Ecto neural progenitor cell (in vitro differentiated cells): ENCODE measurements at regions not wholly inside any gene's neighbourhood (a gene's known extent, or its start where the extent isn't known, plus 50 kb on each side); places are given as distances from the start of the nearest gene placed in this dataset.
A peak's percentile ranks its signal among the peaks of the same experiment; 100 is the strongest.

Experiments
- DNase-seq: peaks from one replicate; pipeline ENCODE4 v3.0.0-alpha.2; 2018; ENCODE audit warnings: low spot score

DNA sequence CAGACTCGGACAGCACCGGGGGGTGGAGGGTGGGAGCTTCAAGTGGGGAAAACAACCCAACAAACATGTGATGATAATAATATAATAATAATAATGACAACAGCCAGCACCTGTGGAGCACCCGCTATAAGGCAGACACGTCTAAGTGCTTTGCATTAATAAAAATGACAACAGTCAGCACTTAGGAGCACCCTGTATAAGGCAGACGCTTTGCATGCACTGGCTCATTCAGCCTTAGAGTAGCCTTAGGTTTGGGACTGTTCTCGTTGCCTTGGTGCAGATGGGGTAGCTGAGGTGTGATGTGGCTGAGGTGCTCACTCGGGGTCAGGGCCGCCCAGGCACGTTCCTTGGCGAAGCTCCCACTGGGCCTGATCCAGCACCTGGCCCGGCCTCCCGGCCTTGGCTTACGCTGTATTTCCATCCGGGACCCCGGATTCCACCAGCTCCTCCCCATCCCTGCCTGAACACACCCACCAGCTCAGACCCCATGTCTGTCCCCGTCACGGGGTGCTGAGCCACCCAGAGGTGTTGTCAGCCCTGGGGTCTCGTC lies 144.0 kb upstream of the CIBAR2 start:
- no peak for DNase-seq

GRCh38 chr16:85257483-85257882 lies 145.2 kb upstream of the CIBAR2 start:
- DNase-seq: no peak

GRCh38 chr16:85258166-85258565 lies 145.9 kb upstream of the CIBAR2 start:
- DNase-seq: no peak

DNA sequence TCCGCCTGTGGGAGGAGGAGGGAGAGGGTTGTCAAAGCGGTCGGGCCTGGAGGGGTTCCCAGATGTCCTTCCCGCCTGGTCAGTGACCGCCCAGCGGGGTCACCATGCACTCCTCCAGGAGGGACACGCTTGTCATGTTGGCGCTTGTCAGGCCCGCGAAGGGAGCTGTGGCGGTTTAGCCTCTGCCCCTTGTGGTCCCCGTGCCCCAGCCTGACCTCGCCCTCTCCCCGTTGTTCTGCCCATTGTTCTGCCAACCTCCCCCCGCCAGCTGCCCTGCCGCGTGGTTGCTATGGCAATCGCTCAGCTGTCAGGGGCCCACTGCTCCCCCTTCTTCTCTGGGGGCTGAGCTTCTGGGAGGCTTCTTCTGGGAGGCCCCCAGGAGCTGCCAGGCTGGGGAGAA lies 146.4 kb upstream of the CIBAR2 start:
- DNase-seq: peak; percentile 75

DNA sequence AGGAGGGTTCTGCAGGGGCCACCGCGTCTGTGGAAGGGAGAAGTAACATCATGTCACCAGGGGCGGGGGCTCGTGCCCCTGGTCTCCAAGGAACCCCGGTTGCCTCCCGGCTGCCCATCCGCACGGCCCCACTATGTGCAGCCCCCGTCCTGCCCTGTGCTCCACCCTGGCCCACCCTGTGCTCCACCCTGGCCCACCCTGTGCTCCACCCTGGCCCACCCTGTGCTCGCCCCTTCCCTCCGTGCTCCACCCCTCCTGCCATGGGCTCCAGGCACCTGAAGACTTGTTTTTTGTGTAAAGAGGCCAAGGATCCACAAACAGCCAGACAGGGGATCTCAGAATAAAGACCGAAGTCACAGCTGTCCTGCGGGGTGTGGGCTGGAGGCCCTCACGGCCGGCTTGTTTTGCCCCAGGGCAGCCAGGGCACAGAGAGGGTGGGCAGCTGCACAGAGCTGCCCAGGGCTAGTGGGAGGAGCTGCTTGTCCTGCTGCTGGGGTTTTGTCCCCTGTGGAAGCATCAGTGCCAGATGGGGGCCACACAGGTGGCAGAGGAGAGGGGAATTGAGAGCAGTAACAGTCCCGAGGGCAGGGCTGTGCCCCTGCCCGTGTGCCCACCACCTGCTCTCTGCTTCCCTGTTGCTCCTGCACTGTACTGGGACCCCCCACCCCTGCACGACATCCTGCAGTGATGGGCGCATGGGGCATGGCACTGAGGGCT lies 147.0 kb upstream of the CIBAR2 start:
- DNase-seq: no peak

DNA sequence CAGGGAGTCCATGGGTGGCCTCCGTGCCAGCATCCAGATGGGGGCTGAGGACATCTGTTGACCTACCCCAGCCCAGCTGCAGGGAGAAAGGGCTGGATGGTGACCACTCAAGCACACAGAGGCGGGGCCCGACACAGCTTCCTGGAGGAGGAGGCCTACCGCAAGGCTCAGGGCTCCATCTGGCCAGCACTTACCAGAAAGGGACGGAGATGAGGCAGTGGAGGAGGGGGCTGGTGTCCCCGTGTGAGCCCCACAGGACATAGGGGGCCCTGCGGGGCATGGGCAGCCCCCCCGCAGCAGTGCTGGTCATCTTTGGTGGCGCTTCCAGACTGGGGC lies 147.5 kb upstream of the CIBAR2 start:
- DNase-seq: peak; percentile 69

DNA sequence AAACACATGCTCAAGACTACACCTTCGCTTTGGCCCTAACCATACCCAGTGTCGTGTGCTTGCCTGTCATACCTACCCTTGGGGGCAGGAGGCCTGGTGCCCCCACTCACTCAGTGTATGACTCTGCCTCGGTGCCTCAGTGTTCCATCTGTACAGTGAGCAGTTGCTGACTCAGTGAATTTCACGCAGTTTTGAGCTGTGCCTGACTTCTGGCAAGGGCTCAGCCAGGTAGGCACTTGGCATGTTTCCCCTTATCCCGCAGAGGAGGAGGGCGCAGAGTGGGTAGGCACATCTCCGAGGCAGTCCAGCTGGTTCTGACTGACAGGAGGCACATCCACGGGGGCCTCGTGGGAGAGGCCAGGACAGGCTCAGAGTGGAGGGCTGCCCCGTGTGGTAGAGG lies 148.9 kb upstream of the CIBAR2 start:
- DNase-seq: no peak

GRCh38 chr16:85261657-85262557 lies 149.6 kb upstream of the CIBAR2 start:
- no peak for DNase-seq

DNA sequence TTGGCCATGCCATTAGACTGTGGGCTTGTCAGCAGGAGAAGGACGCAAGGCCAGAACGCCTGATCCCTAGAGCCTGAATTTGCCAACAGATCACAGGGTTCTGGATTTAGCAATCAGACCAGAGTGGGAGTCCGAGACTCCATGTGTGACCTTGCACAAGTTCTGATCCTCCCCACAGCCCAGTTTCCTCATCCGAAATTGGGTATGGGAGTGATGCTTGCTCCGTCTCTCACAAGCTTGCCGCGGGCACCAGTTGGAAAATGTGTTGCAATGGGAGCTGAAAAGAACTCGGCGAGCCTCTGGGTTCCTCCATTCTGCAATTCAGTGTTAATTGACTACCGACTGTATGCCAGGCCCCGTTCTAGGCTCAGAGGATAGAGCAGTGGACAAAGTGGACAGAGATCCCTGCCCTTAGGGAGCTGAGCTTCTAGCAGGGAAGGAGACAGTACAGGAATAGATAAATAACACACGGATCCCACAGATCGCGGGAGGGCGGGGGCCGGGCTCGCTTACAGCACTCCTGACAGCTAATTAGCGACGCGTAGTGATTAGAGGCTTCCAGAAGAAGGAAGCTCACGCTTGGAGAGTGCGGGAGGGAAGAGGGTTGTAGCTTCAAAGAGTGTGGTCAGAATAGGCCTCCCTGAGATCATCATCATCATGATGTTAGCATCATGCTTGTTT lies 150.4 kb upstream of the CIBAR2 start:
- no peak for DNase-seq

GRCh38 chr16:85263239-85263585 lies 150.9 kb upstream of the CIBAR2 start:
- no peak for DNase-seq

- DNase-seq: no peak
Measured at GRCh38 chr16:85264752-85265151, 152.5 kb upstream of the CIBAR2 start.

DNA sequence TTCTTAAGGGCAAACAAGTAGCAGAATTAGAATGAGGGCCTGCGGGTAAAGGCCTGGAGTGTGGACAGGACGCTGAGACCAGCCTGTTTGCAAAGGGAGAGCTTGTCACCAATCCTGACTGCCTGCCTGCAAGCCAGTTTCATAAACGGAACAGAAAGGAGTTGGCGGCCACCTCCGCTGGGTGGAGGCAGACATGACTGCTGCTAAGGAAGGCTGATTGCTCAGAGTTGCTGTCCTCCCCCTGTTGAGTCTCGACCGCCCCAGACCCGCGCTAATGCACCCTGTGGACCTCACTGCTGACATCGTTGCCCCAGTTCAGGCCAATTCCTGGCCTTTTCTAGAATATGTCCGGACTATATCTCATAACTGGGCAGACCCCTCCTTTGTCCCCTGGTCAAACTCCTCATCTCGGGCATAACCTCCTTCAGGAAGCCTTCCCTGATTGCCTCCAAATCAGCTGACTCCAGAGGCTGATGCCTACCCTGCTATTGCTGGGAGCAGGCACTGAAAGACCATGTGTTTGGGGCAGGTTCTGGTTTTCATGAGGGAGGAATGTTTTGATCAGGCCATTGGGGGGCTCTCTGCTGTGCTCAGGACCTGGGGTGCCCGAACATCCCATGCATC lies 153.0 kb upstream of the CIBAR2 start:
- no peak for DNase-seq

- DNase-seq: no peak
Measured at GRCh38 chr16:85265810-85266209, 153.5 kb upstream of the CIBAR2 start.

- DNase-seq: no peak
Measured at GRCh38 chr16:85266857-85267256, 154.6 kb upstream of the CIBAR2 start.

DNA sequence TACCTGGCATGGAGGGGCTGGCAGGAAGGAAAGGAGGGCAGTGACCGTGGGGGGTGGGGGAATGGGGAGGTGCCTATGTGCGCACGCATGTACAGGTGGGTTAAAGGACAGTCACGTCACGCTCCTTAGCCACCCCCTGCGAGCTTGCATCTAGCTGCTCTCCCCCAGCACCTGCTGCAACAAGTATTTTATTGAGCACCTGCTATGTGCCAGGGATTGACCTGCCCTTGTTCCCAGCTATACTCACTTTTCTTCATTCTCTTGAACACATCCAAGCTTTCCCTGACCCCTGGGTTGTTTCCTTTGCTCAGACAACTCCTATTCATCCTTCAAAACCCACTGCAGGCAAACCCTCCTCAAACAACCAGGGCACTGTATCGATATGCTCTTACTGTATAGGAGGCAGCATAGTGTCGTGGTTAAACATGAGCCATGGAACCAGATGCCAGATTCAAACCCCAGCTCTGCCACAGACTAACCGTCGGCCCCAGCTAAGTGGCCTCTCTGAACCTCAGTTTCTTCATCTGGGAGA lies 155.2 kb upstream of the CIBAR2 start:
- no peak for DNase-seq

DNA sequence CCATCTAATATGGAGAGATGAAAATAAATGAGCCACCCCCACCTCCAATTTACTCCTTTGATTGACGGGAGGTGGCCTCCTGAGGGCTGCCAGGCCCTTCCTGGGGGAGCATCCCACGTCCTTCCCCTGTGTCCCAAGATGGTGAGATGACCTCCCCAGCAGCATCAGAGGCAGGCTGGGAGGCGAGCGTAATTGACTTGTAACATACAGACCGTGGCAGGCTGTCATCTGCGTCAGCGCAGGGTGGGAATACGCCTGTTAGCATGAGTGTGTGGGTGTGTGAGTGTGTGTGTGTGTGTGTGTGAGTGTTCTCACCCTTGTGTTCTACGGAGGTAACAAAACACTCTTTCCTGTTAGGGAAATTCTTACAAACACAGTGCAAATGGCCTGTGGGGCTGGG lies 156.9 kb upstream of the CIBAR2 start:
- DNase-seq: no peak

GRCh38 chr16:85270374-85270773 lies 158.1 kb upstream of the CIBAR2 start:
- no peak for DNase-seq

GRCh38 chr16:85271198-85271597 lies 158.9 kb upstream of the CIBAR2 start:
- DNase-seq: no peak

DNA sequence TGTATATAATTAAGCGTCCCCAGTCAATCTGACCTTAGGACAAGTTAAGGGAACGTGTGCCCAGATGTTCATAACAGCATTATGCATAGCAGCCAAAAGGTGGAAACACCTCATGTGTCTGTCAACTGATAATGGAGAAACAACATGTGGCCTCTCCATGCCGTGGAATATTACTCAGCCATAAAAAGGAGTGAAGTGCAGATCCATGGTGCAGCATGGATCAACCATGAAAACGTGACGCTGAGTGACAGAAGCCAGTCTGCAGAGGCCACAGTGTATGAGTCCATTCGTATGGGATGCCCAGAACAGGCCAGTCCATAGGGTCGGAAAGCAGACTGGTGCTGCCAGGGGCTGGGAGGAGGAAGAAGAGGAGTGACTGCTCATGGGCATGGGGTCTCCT lies 161.0 kb upstream of the CIBAR2 start:
- no peak for DNase-seq

DNA sequence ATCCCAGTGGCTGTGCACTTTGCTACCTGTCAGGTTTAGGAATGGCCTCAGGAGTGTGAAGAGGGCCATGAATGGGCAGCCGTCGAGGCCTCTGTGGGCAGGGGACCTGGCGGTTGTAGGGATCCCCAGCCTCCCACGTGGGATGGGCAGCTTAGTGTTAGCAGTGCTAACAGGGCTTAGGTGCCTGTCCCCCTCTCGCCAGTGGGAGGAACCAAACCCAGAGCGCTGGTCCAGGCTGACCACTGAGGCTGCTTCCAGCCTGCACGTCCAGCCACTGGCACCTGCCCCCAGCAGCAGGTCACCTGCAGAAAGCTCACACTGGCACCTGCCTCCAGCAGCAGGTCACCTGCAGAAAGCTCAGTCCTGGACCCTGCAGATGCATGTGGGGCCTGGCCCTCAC lies 162.2 kb upstream of the CIBAR2 start:
- no peak for DNase-seq

- DNase-seq: no peak
Measured at GRCh38 chr16:85274924-85275323, 162.7 kb upstream of the CIBAR2 start.
